GM12875 (cell line): ENCODE measurements at regions not wholly inside any gene's neighbourhood (a gene's known extent, or its start where the extent isn't known, plus 50 kb on each side); places are given as distances from the start of the nearest gene placed in this dataset.

Source experiments
- H3K4me3 ChIP-seq: one replicate; pipeline ENCODE4 v1.5.1; 2011; ENCODE audit warnings: low read depth, low read length, control low read depth
- CTCF ChIP-seq: IDR thresholded peaks from 2 replicates; pipeline ENCODE4 v1.5.1; 2011; ENCODE audit warnings: low read depth, mild to moderate bottlenecking, control low read depth, inconsistent platforms, low read length, moderate library complexity, borderline replicate concordance; ENCODE audit not compliant: insufficient read depth

- TF ChIP-seq CTCF = no peak
- no peak overlapping the region for H3K4me3 ChIP-seq
These were observed 351.7 kb downstream of the ZNF608 start for GRCh38 chr5:124394700-124395245.

DNA sequence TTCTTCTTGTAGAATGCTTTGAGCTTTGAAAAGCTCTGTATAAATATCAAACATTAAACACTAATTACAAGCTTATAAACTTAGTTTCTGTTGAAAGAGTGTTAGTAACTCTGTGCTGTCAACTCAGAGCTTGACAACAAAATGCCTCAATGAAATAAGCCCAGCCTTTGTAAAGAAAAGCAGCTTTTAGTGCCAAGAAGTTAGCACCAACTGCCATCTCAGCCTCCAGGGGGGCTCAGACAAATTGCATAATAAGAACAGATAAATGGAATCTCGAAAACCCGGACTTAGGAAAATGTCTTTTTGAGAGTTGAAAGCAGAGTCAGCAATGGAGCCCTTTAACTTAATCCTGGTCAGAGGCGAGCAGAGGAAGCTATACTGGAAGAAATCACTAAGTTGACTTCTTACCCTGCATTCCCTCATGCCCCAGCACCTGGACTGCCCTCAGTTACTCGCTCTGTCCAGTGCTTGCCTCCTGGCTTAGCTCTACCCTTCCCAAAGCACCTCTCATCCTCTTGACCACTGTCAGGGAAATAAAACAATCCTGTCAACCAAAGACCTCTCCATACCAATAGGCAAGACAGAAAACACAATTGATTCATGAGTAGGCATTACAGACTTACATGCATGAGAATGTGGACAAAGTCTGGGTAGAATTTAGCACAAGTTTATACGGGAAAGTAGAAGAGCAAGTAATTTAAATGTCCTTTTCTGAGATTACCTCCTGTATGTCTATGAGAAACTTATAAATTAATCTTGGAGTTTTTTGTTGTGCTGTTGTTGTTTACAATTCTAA is 352.7 kb downstream of the ZNF608 start:
- H3K4me3 ChIP-seq = no peak overlapping the region
- TF ChIP-seq CTCF = no peak

- TF ChIP-seq CTCF = no peak
- H3K4me3 ChIP-seq = no peak overlapping the region
These were observed 362.7 kb downstream of the ZNF608 start for GRCh38 chr5:124383693-124384092.

DNA sequence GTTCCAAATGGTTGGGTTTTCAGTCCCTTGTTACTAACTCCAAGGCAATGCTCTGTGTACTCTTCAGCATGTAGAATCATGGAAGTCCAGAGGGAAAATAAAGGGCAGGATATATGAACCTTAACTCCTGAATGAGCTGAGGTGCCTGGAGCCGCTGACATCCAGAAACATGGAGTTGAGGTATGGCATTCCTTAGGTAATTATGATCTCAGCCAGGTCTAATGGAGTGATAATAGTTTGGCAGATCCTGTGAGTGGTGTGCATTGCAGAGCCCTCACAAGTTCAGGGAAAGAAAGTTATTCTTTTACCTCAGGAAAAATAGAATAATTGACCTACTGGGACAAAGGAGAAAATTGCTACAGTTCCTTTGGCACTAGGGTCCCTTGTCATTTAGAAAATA is 369.1 kb downstream of the ZNF608 start:
- TF ChIP-seq CTCF = no peak
- H3K4me3 ChIP-seq = no peak overlapping the region

GRCh38 chr5:124373883-124374282 is 372.6 kb downstream of the ZNF608 start:
- no peak for TF ChIP-seq CTCF
- no peak overlapping the region for H3K4me3 ChIP-seq

DNA sequence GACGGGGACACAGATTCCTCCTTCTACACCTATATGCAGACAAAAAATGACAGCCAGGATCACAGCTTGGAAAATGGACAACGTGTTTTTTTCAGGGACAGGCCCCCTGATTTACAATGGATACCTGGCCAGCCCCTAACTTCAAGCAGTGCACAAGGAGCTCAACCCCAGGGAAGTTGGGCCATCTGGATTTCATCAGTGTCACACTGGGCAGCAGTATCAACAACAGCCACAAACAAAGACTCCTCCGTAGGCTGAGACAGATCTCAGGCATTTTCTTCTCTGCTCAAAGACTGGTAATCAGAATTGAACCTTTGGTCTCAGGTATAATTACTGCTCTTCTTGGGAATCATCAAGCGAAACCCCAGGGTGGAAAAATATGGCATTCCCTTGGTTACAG is 374.0 kb downstream of the ZNF608 start:
- TF ChIP-seq CTCF = no peak
- H3K4me3 ChIP-seq = no peak overlapping the region

DNA sequence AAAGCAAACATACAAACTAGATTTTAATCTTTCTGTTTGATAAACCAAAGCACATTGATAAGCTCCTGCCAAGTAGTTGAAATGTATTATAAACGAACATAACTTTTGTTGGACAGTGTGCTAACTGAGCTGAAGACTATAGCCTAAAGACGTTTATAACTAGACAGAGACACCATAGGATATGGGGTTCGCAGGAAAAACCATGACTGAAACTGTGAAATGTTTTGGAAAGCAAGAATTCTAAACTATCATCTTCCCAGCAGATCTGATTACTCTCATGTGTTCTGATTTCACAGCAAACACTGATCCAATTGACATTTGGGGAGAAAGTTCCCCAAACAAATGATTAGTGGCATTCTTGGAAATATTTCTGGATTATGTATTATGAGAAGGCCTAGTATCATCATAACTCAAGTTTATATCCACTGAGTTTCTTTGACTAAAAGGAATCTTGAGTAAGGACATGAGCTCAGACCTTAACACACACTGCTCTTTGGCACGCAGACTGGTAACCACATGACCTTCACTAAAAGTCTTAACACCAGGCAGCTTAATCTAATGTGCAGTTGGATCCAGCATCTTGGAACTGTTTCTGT is 375.2 kb downstream of the ZNF608 start:
- H3K4me3 ChIP-seq = no peak overlapping the region
- no peak for TF ChIP-seq CTCF
